ENCODE measurements at regions not wholly inside any gene's neighbourhood (a gene's known extent, or its start where the extent isn't known, plus 50 kb on each side); places are given as distances from the start of the nearest gene placed in this dataset.

DNA sequence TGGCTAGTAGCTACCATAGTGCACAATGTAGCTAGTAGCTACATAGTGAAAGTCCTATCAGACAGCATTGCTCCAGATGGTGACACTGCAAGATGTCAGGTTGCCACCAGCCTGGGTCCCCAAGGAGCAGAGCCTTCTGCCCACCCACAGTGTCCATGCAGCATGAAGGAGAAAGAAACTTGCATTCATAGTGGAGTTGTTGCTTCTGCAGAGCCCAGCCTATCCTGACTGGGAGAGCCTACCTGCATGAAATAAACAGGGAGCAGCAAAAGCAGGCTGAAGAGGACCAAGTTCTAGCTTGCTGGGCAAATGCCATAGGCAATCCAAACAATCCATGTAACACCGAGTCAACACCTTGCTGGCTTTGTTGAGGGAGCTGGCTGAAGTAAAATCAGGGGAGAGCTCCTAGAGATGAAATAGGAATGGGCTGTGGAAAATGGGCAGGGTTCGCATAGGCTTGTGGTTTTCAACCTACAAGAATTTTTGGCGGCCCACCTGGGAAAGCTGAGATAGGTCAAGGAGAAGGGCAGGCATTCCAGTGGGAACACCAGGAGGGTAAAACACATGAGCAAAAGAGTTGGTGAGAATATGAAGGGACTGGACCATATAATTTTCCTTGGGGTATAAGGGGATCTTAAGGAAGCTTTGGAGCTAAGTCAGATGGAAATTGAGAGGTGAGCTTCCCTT is 195.8 kb downstream of the CYP26B1 start:
- no peak for DNase-seq

DNA sequence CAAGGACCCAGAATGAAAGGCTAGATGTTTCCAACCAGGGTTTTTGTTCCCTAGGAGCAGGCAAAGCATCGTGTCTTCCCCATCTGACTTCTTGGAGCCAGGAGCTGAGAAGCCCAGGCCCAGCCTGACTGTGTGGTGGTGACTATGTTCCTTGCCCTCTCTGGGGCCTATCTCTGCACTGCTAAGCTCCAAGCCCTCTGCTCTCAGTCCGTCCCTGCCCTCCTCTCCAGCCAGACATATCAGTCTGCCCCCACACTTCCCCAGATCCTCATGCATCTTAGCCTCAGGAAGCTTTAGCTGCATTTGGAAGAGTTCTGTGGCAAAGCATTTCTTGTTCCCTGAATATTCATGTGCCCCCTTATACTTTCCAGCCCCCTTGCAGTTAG is 196.6 kb downstream of the CYP26B1 start:
- no peak for DNase-seq

DNA sequence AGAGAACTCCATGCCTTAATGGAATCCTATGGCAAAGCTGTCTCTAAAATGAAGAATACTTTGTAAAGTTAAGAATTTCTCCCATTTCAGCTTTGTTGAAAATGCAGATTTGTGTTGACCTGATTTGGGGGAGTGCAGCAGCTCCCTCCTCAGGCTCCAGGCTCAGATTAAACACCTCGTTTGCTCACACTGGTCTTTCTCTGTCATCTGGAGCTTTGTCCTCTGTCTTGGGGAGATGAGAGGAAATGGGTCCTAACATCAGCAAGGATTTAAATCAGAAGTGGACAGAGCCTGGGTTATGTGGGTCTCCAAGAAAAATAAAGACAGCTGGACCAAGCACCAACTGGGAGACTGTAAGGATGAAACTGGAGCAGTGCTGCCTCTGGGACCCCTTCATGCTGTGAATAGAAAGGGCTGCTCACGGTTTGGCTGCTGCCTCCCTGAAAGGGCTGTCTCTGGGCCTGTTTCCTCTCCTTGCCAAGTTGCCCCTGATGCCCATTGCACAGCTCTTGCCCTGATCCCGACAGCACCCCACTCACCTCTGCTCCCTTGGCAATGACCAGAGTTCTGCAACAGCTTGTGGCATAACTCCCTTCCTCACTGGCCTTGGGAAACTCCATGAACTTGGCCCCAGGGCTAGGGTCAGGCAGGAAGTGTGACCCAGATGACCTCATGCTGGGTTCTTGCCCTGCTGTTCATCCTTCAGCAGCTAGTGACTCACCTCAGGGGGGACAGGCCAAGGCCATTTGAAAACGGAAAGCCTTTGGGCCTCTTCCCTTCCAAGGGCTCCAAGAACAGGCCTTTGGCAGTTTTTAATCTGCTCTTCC is 197.2 kb downstream of the CYP26B1 start:
- DNase-seq = no peak

DNA sequence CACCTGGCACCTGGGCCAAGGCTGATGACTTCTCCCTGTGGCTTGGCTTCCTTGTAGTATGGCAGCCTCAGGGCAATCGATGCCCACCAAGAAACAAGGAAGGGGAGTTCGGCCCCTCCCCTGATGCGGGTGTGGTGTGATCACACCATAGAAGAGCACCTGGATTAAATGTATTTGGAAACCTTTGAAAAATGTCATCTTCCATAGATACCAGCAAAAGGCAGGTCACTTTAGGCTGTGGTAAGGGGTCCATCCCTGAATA is 198.2 kb downstream of the CYP26B1 start:
- DNase-seq = no peak

DNA sequence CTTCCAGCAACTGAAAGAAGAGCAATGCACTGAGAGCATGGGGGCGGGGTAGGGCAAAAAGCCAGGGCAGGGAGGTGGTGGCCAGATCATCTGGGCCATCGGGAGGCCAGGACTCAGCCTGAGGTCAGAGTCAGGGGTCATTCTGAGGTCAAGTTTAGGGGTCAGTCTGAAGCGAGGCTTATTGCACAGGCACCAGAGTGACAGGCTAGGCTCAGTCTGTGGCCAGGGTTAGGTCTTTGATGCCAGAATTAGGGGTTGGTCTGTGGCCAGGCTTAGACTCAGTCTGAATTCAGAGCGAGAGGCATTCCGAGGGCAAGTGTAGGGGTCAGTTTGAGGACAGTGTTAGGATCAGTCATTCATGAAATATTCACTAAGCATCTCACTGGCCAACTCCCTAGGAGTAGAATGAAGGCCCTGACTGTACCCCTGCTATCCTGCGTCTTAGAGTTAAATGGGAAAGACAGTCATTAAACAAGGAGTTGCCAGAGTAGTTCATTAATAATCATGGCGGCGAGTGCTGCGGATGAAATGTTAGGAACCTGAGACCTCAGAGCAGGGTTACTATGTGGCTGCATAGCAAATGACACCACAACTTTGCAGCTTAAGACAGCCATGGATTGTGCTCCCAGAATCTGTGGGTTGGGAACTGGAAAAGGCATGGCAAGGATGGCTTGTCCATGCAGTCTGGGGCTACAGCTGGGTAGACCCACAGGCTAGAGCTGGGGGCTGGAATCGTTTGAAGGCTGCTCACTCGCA is 198.7 kb downstream of the CYP26B1 start:
- peak; percentile 21 for DNase-seq

DNA sequence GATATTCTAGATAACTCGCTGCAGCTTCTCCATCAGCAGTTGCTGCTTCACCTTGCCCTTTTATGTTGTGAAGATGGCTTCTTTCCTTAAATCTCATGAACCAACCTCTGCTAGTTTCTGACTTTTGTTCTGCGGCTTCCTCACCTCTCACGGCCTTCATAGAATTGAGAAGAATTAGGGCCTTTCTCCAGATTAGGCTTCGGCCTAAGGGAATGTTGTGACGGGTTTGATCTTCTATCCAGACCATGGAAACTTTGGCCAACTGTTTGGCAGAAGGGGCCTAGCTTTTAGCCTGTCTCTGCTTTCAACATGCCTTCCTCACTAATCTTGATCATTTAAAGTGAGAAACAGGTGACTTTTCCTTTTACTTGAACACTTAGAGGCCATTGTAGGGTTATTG is 199.9 kb downstream of the CYP26B1 start:
- no peak for DNase-seq

DNA sequence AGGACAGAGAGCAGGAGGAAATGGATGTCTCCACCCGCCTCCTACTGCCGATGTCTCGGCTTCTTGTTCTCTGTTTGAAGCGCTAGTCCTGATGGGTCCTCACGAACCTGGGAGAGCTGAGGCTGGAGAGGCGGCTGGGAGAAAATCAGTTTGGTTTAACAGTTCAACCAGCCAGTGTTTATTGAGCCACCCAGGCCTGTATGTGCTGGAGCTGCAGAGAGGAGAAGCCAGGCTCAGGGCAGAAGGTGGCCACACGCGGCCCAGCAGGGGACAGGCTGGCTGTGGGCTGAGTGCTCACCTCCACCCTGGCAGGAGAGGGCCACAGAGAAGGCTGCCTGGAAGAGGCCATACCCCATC is 202.1 kb downstream of the CYP26B1 start:
- no peak for DNase-seq

DNA sequence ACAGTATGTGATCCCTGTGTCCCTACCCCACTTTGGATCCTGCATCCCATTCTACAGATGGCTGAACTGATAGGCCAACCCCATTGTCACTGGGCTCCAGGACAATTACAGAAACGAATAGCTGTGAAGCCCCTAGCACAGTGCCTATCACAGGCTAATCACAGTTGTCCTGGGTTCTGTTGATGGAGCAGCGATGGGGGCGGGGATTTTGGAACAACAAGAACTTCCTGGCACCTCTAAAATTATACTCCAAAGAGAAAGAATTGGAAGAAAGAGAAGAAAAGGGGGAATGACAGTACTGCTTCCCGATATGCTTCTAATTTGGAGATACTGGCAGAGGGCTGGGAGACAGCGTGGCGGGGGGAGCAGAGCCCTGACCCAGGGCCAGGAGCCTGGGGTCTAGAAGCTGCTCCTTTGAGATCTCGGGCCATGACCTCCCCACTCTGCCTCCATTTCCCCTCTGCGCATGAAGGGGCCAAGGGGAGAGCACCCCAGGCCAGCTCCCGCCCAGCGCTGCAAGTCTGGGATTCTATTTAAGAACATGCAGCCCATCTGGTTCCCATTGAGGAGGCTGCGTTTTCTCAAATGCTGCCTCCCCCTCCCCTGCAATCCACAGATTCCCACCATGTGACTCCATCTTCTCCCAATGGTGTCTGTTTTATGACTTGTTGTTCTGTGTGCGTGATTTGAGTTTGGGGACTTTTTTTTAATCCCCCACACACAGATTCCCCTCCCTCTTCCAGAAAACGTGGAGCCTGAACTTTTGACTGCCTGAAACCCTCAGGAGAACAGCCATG is 202.7 kb downstream of the CYP26B1 start:
- DNase-seq = no peak

DNA sequence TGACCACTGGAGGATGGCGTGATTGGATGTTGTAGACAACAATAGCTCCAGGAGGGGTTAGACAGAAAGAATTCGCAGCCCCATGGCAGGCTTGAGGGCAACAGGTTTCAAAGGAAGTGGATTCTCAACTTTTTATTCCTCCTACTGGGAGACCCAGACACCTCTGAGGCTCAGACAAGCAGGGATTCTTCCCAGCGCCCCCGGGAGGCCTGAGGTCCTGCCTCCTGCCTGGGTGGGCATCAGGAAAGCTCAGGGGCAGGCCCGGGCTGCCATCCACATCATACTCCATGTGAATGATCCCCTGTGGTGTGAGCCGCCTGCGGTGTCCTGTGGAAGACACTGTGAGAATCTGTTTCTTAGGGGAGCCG is 203.5 kb downstream of the CYP26B1 start:
- DNase-seq = no peak

DNA sequence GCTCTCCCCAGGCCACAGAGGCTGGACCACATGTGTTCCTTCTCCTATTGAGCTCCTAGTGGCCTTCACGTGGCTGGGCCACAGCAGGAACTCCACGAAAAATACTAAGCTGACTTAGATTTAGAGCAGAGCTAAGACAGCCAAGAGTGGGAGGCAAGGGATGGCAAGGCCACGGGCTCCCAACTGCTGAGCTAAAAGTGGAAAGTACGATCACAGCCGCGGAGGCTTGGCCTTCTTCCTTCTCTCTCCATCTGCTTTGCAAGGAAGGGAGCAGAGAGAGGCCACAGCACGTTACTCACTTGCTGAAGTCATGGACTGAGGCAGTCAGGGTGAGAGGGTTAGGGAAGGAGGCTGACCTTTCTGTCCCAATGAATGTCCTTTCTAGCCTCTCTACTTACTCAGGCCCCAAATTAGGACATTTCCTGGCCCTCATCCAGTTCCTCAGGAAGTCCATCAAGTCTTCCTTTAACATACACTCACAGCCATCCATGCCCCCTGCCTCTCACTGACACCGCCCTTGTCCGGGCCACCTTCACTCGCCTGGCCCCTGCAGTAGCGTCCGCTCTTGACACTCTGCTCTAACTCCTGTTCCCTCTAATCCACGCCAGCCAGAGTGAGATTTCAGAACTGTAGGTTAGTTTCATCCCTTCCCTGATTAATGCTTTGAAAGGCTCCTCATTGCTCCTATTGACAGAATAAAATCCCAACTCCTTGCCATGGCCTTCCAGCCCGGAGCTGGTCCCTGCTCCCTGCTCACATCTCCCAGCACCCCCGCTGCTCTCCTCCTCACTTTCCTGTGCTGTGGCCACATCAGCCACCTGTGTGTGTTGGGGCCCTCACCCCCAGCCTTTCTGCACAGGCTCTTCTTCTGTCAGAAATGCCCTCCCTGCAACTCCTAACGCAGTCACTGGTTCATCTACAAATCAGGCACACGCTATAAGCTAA is 204.2 kb downstream of the CYP26B1 start:
- no peak for DNase-seq

DNA sequence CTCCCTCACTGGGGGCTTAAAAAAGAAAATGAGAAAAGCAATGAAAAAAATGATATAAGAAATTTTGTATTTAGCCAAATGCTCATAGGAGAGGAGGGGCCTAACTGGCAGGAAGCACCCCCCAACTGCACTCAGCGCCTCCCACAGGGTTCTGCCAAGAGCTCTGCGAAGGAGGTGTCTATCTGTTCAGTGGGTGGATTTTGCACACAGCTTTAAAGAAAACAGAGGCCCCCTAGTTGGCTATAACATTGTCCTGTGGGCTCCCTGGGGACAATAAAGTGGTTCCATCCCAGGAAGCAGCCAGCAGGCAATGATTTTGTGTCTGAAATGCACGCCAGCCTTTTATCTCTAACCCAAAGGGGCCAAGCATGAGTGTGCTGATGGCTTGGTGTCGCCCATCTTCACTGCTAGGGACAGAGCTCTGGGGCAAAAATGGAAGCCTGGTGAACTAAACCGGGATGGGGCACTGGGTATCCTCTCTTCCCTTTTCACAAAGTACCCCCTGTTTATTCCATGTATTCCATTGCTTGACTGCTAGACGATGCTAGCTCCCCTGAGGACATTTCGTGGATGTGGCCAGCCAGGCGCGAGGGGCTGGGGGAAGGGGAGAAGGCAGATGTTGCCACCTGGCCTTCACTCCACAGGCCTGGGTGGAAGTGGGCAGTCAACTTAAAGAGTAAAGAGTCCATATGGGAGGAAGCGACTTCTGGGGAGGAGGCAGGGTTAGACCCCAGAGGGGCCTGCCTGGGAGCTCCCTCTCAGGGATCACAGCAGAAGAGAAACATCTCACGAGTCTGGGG is 205.7 kb downstream of the CYP26B1 start:
- no peak for DNase-seq

DNA sequence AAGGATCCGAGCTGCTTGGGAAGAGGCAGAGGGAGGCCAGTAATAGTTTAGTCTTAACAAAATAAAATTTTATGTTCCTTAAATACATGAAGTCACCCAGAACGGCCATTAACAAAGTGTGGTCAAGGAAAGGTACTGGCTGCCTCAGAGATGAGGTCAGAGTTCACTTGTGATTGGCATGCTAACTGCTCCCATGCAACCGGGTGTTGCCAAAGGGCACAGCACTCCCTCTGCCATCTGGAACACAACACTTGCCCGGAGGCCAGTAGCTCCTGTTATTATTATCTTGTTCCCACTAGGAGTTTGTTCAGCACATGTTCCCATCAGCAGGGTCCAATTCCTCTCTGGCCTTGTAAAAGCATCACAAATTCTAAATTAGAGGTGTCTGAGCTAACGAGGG is 207.0 kb downstream of the CYP26B1 start:
- DNase-seq = no peak

DNA sequence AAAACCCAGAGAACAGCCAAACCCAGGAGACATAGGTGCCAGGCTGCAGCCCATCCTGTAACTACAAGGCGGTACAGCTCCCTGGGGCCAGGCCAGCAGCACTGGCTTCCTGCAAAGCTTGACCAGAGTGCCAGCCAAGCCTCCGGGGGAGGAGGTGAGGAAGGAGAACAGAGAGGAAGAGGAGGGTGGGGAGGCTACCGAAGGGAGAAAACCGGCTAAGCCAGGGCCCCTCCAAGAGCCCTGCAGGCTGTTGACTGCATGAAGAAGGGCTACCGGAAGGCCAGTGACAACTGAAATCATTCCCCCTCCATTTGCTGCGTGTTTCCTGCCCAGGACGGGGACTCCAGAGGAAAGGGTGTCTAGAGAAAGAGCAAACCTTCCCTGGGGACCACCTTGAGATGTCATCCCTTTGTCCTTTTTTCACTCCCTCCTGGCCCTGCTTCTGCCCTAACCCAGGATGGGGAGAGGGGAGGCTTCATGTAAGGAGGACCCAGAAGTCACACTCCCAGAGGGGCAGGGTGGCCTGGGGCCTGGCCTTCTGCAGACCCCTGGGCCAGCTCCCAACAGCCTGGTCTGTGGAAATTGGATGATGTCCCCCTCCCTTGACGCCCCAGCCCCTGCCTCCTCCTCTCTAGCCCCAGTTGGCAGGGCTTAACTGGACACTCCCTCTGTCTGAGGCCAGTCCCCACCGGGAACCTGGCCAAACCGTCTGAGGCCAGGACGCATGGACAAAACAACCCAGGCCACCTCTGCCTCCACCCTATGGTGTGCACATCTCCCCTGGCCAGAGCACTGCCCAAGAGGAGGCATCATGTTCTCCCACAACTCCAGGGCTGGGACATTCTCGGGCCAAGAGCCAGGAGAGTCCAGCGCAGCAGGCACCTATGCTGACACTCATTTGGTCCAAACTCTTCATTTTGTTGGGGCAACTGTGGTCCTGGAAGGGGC is 207.8 kb downstream of the CYP26B1 start:
- DNase-seq = no peak

DNA sequence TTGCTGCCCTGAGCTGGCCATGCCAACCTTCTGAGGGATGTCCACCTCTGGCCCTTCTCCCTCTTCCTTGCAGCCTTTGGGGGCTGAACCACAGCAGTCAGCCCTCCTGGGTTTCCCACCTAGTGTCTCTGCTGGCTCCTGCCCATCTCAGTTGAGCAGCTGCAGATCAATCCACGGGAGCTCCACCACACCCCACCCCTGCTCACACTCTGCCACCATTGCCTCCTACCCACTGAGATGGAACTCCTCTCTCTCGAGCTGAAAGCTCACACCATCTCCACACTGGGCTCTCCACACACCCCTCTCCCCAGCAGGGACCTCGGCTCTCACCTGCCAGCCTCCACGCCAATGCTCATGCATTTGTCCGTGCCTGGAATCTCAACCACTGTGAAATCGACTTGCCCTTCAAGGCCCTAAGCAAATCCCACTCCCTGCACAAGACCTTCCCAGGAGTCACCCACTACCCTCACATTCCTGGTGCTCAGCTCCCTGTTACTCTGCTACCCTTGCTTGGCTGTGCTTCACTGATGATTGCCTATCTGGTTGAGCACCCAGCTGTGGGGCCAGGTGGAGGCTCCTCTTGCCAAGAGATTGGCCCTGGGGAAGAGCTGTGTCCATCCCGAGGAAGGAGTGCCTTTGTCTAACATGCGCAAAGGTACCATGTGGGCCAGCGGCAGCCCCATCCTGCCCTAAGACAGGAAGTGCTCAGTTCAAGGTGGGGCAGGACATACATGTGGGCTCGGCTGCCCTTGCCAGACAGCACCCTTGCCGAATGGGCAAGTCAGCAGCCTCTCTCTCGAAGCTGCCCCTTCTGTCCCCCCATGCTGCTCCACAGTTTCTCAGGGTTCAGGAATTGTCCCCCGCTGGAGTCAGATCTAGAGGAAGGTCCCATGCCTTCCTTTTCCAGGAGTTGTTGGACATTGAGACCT is 208.7 kb downstream of the CYP26B1 start:
- DNase-seq = no peak

DNA sequence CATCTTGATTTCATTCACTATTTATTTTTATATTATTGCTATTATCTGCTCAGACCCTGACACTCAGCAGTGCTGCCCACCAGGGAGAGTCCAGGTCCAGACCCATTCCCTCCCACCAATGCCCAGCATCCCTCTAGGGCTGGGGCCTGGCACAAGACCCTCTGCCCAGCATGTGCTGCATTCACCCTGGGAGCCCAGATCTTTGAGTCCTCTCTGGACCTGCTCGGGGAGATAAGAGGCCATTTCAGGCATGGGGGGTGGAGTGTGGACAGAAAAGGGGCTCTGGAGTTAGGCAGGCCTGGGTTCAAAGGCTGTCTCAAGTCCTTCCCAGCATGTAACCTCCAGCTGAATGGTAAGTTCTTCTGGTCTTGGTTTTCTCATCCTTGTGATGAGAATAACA is 209.6 kb downstream of the CYP26B1 start:
- no peak for DNase-seq

DNA sequence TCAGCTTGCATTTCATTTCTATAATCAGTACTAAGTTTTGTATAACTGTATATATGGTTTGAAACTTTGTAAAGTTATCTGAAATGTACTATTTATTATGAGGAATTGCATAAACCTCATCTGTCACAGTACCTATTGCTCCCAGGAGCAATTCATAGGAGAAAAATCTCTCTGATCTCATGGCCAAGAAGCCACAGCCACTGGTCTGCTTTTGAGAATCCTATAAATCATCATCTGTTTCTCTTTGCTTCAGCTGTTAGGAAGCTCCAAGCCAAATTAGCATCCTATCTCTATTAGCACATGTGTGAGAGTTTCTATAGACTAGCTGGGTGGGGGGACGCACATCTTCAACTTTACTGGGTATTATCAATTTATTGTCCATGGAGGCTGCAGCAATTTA is 210.3 kb downstream of the CYP26B1 start:
- no peak for DNase-seq

DNA sequence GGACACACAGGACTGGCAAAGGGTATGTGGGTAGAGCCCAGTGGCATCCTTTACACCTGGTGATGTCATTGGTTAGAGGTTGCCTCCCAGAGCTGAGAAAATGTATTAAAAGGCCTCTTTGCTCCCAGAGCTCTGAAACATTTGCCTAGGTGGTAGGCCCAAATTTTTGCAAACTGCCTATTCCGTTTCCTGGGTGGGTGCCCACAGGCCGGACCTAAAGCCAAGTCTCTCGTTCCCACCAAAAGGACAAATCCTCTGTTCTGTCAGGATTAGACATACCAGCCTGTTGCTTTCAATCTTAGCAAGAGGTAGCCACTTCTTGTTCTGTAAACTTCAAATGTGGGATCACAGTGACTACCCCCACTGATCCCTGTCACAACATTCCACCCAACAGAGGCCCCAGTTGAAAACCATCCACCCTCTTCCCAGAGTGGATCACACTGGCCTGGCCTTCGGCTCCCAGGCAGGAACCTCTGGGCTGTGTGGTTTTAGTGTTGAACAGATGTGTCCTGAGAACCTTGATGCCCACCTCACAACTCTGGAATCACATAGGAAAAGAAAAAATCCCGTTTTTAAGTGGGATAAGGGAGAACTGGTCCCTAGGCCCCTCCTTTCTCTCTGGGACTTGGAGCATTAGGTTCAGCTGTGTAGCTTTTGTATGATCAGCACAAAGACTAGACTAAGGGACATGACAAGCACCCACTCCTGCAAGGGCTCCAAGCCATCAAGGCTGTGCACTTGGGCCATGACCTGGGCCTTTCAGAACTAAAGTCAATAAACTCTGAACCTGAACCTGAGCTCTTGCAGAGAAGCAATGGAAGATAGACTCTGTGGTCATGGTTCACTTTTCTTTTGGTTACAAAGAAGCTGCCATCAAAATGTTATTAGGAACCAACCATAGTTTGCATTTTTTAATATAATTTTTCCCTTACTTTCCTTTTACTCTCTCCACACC is 211.3 kb downstream of the CYP26B1 start:
- DNase-seq = no peak

Data from T1000 (cell line).